ENCODE measurements at regions not wholly inside any gene's neighbourhood (a gene's known extent, or its start where the extent isn't known, plus 50 kb on each side); places are given as distances from the start of the nearest gene placed in this dataset.
"Not testable (repeated sequence)": the region's sequence is repeated elsewhere in the genome, so short reads cannot be mapped to it uniquely, and the experiment has no call there.

- no peak for DNase-seq (ENCODE audit: low spot score)
Observed at GRCh38 chr7:53596230-53596629, 560.8 kb downstream of the POM121L12 start.

- no peak for DNase-seq (ENCODE audit: low spot score)
Observed at GRCh38 chr7:53600296-53600695, 564.9 kb downstream of the POM121L12 start.

GRCh38 chr7:53602817-53603418 lies 567.5 kb downstream of the POM121L12 start:
- no peak for DNase-seq (ENCODE audit: low spot score)

- DNase-seq (ENCODE audit: low spot score), result no peak
Observed at GRCh38 chr7:53603461-53603860, 568.0 kb downstream of the POM121L12 start.

DNA sequence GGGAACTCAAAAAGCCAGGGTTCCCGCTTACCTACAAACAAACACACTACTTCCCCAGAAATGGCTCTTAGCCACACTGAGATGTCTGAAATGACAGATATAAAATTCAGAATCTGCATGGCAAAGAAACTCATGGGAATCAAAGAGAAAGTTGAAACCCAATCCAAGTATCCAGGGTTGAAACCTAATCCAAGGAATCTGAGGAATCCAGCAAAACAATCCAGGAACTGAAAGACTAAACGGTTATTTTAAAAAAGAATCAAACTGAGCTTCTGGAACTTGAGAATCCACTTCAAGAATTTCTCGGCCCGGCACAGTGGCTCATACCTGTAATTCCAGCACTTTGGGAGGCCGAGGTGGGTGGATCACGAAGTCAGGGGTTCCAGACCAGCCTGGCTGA lies 568.8 kb downstream of the POM121L12 start:
- DNase-seq (ENCODE audit: low spot score), result no peak

DNA sequence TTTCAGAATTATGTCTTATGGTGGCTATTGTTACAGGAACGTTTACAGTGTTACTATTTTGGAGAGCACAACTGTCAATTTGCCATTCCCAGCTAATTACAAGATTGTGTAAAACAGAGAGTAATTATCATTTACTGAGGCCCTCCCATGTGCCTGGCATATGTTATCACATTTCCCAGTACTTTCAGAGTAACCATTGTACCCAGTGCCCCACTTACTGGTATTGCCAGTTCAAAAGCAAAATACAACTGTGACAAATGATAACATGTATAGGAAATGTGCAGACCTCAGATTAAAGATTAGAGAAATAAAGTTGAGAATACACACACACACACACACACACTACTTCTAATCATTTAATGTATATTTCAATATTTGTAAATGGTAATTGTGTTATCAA lies 572.5 kb downstream of the POM121L12 start:
- no peak for DNase-seq (ENCODE audit: low spot score)

- DNase-seq (ENCODE audit: low spot score), result no peak
Observed at GRCh38 chr7:53609185-53609584, 573.8 kb downstream of the POM121L12 start.

DNA sequence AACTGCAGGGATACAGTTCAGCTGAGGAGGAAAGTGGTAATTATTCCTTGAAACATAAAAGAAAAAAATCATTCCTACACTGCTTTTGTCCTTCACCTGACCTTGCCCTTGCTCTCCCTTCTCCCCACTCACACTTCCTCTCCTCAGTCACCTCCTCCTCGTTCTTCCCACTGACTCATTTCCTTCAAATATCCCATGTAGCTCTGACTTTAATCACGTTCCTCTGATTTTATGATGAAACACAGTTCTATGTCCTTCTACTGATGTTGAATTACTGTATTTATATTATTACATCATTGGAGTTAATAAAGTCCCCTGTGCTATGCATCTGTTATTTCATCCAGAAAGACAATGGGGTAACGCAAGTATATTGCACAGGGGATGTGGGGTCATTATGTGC lies 575.6 kb downstream of the POM121L12 start:
- no peak for DNase-seq (ENCODE audit: low spot score)

GRCh38 chr7:53624356-53624755 lies 588.9 kb downstream of the POM121L12 start:
- DNase-seq (ENCODE audit: low spot score), result no peak

DNA sequence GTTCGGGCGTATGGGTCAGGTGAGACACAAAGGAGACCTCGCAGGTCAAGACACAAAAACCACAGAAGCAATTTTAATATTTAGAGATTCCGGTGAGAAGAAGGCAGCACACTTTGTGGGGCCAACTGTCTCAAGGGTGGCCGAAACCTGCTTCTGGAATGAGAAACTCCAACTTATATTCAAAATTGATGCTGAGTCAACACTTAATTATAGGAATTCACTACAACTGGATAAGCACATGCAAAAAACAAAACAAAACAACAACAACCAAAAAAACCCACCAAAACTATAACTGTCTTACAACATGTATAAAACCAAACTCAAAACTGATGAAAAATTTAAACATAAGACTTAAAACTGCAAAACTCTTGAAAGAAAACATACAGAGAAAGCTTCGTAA lies 593.3 kb downstream of the POM121L12 start:
- DNase-seq (ENCODE audit: low spot score), result no peak

DNA sequence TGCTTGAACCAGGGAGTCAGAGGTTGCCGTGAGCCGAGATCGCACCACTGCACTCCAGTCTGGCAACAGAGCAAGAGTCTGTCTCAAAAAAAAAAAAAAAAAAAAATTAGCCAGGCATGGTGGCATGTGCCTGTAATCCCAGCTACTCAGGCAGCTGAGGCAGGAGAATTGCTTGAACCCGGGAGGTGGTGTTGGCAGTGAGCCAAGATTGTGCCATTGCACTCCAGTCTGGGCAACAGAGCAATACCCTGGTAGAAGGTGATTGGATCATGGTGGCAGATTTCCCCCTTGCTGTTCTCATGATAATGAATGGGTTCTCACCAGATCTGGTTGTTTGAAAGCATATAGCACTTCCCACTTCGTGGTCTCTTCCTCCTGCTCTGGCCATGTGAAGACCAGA lies 599.8 kb downstream of the POM121L12 start:
- not testable (repeated sequence) for DNase-seq (ENCODE audit: low spot score)

DNA sequence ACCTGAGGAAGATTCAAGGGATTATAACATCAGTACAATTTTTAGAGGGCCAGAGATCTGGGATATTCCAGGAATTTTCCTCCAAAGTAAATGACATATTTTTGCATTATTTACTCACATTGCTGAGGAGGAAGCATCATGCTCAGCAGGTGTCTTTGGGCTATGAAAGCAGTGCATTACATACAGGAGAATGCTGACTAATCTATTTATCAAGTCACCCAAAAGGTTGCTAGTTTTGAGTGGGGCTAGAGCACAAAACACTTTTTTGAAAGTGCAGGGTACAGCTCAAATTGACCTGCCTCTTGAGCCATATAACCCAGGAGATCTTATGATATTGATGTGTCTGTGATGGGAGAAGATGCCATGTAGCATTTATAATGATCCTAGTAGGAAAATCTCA lies 603.1 kb downstream of the POM121L12 start:
- DNase-seq (ENCODE audit: low spot score), result no peak

GRCh38 chr7:53641091-53641490 lies 605.7 kb downstream of the POM121L12 start:
- DNase-seq (ENCODE audit: low spot score), result no peak

- DNase-seq (ENCODE audit: low spot score), result no peak
Observed at GRCh38 chr7:53642361-53642760, 606.9 kb downstream of the POM121L12 start.

GRCh38 chr7:53642866-53643265 lies 607.4 kb downstream of the POM121L12 start:
- DNase-seq (ENCODE audit: low spot score), result no peak

DNA sequence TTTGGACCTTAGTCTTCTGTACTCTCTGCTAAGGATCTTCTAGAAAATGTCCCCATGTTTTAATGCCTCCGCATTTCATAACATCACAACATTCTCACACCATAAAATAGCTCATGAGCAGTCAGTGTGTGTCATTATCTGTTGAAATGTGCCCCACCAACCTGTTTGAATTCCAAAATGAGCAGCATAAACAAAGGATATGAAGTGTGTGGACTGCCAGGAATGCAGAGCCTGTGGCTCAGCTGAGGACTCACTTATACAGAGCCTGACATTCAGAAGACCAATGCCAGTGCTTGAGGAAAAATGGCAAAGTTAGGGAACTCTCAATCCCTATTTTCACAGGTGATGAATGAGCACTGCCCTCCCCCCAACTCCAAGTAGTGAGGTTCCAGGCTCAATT lies 621.4 kb downstream of the POM121L12 start:
- DNase-seq (ENCODE audit: low spot score), result no peak

DNA sequence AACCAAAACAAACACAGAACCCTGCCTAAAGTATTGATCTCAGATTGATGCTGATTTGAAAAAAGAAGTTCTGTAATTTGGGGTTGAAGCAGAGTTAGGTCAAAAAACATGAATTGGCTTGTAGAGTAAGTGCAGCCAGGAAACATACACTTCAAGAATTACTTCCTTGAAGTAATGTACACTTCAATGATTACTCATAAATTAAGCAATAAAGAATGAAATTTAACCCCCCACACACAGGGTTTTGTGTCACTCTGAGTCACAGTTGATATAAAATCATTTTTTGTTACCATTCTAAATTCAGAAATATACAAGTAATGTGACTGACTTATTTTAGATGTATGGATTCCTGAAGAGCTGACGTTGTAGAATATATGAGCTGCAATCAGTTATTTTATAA lies 622.2 kb downstream of the POM121L12 start:
- no peak for DNase-seq (ENCODE audit: low spot score)

GRCh38 chr7:53658951-53659350 lies 623.5 kb downstream of the POM121L12 start:
- DNase-seq (ENCODE audit: low spot score), result no peak

DNA sequence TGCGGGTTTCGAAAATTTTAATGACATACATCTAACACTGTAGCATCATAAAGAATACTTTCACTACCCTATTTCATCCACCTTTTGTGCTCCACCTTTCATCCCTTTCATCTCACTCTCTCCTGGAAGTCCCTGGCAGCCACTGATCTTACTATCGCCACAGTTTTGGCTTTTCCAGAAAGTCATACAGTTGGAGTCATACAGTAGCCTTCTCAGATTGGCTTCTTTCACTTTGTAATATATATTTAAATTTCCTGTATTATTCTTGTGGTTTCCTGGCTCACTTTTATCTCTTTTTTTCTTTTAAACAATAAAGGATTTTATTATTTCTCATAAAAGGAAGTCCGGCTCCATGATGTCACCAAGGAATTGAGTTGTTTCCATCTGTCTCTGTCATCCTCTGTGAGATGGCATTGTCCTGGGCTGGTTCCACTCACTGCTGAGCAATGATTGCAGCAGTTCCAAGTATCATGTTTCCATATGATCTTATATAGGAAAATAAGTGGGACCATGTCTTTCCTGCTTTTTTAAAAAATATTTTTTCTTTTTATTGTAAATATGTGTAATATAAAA lies 626.3 kb downstream of the POM121L12 start:
- DNase-seq (ENCODE audit: low spot score), result no peak

GRCh38 chr7:53672681-53673080 lies 637.2 kb downstream of the POM121L12 start:
- no peak for DNase-seq (ENCODE audit: low spot score)

DNA sequence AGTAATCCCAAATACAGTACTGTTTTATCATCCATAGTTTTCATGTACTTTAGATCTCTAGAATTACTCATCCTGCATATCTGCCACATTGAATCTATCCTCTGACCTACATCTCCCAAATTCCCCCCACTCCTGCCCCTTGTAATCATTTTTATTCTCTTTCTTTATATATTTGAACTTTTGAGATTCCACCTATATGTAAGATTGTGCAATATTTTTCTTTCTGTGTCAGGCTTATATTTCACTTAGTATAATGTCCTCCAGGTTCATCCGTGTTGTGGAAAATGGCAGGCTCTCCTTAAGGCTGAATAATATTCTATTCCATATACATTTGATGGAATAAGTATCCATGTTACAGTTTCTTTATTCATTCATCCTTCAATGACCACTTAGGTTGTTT lies 640.4 kb downstream of the POM121L12 start:
- no peak for DNase-seq (ENCODE audit: low spot score)

GRCh38 chr7:53684693-53685092 lies 649.3 kb downstream of the POM121L12 start:
- no peak for DNase-seq (ENCODE audit: low spot score)

DNA sequence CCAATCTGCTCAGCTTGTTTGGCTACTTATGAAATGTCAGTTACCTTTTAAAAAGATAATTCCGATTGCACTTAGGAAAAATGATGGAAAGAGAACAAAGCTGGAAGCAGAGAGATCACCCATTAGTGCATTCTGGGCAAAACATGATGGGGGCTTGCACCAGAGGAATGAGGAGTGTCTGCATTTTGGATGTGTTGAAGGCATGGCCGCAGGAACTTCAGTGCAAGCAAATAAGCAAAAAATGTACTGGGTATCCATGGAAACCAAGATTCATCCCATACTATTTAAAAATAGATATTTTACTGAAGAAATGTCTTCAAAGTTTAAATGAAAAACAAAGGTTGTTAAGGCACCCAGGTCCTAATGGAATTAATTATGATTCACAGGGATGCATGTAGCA lies 655.0 kb downstream of the POM121L12 start:
- DNase-seq (ENCODE audit: low spot score), result no peak

GRCh38 chr7:53697913-53698312 lies 662.5 kb downstream of the POM121L12 start:
- DNase-seq (ENCODE audit: low spot score), result no peak

Data from HuH-7.5 (cell line).